GM12878 (cell line): ENCODE measurements at regions not wholly inside any gene's neighbourhood (a gene's known extent, or its start where the extent isn't known, plus 50 kb on each side); places are given as distances from the start of the nearest gene placed in this dataset.

Experiments
- ATAC-seq: fragments of 200-7000 bp; cut with Tn5 transposase; 3 replicates; pipeline ENCODE4 v1.9.1; 2020; ENCODE audit warnings: mild to moderate bottlenecking, moderate library complexity
- BruUV-seq: library from RNA; stranded (reverse); fragments of 400-500 nt; replicated peaks from 2 replicates; lab custom pipeline; 2021; lab: Mats Ljungman, UMichigan
- CTCF ChIA-PET: fragments of 300-600 bp; sonication (Branson Sonifier 250); formaldehyde crosslinking; extraction: SDS; loops from one replicate; lab custom pipeline; 2021; ENCODE audit warnings: inconsistent platforms; lab: Yijun Ruan, JAX
- POLR2A ChIA-PET: fragments of 350-600 bp; formaldehyde crosslinking; extraction: SDS; loops from one replicate; lab custom pipeline; 2021; ENCODE audit warnings: inconsistent platforms; lab: Charles Lee
- RAD21 ChIA-PET: fragments of 300-600 bp; sonication (Branson Sonifier 250); formaldehyde crosslinking; loops from one replicate; lab custom pipeline; 2023; ENCODE audit warnings: antibody characterized with exemption; ENCODE audit not compliant: unreplicated experiment; lab: Charles Lee
- SMC1A ChIA-PET: fragments of 300-600 bp; sonication (Branson Sonifier 250); formaldehyde crosslinking; loops from one replicate; lab custom pipeline; 2023; ENCODE audit not compliant: unreplicated experiment, uncharacterized antibody; lab: Charles Lee
- DNase-seq: peaks from one replicate; pipeline ENCODE4 v3.0.0-alpha.2; 2011; ENCODE audit warnings: low read depth, low spot score
- FAIRE-seq: peaks from 3 replicates; lab custom pipeline; 2011; peaks lifted over from hg19 to GRCh38; lab: Jason Lieb, UNC
- H2AFZ ChIP-seq: 2 replicates; pipeline ENCODE4 v1.6.0; 2011; ENCODE audit warnings: low read depth, low read length, control low read depth; ENCODE audit not compliant: control insufficient read depth
- H3K27ac ChIP-seq: 2 replicates; pipeline ENCODE4 v1.5.1; 2011; ENCODE audit warnings: control low read depth; ENCODE audit not compliant: control insufficient read depth, insufficient read depth
- H3K27me3 ChIP-seq, 2 experiments: replicated peaks in 1 of 2; 2 replicates each; pipeline versions ENCODE4 v1.6.0 to v1.6.1; 2011; ENCODE audit warnings: low read length in 1 of 2; ENCODE audit not compliant: control insufficient read depth in 2 of 2, insufficient read depth in 2 of 2
- H3K36me3 ChIP-seq, 2 experiments: 2 replicates each; pipeline ENCODE4 v1.5.1; 2011; ENCODE audit warnings: low read length in 1 of 2; ENCODE audit not compliant: control insufficient read depth in 2 of 2, insufficient read depth in 2 of 2
- H3K4me1 ChIP-seq: 2 replicates; pipeline ENCODE4 v1.6.1; 2011; ENCODE audit warnings: mild to moderate bottlenecking, low read length, moderate library complexity, mixed read lengths; ENCODE audit not compliant: control insufficient read depth, insufficient read depth
- H3K4me2 ChIP-seq: 2 replicates; pipeline ENCODE4 v1.6.0; 2011; ENCODE audit warnings: control low read depth; ENCODE audit not compliant: control insufficient read depth, insufficient read depth
- H3K4me3 ChIP-seq: fragments of 200-600 bp; sonication (generic); 2 replicates; pipeline ENCODE4 v1.5.1; 2016
- H3K79me2 ChIP-seq: 2 replicates; pipeline ENCODE4 v1.6.0; 2011; ENCODE audit warnings: low read length; ENCODE audit not compliant: control insufficient read depth, insufficient read depth
- H3K9ac ChIP-seq: 2 replicates; pipeline ENCODE4 v1.8.0; 2011; ENCODE audit warnings: low read length, control low read depth, mixed read lengths; ENCODE audit not compliant: control insufficient read depth, insufficient read depth
- H3K9me3 ChIP-seq: replicated peaks from 3 replicates; pipeline ENCODE4 v1.5.1; 2011; ENCODE audit warnings: mild to moderate bottlenecking, low read length; ENCODE audit not compliant: control insufficient read depth, insufficient read depth
- H4K20me1 ChIP-seq: 2 replicates; pipeline ENCODE4 v1.6.0; 2011; ENCODE audit not compliant: control insufficient read depth, insufficient read depth
- CREM ChIP-seq: IDR thresholded peaks from 2 replicates; pipeline ENCODE4 v1.6.1; 2014; ENCODE audit warnings: antibody characterized with exemption, low read depth
- EED ChIP-seq: sonication (generic); IDR thresholded peaks from 2 replicates; pipeline ENCODE4 v1.6.1; 2016; ENCODE audit warnings: antibody characterized with exemption, low read depth
- FOXM1 ChIP-seq: IDR thresholded peaks from 2 replicates; pipeline ENCODE4 v1.6.1; 2012; ENCODE audit warnings: low read depth, mild to moderate bottlenecking, inconsistent platforms, low read length, moderate library complexity
- MYC ChIP-seq: IDR thresholded peaks from 2 replicates; pipeline ENCODE4 v1.6.1; 2011; ENCODE audit warnings: mild to moderate bottlenecking, low read length, moderate library complexity, inconsistent platforms; ENCODE audit not compliant: insufficient read depth, insufficient replicate concordance, insufficient read length, severe bottlenecking
- NFXL1 ChIP-seq: fragments of 450-650 bp; IDR thresholded peaks from 2 replicates; pipeline ENCODE4 v1.6.1; 2017; ENCODE audit warnings: antibody characterized with exemption, mild to moderate bottlenecking, borderline replicate concordance
- NFYB ChIP-seq: IDR thresholded peaks from 2 replicates; pipeline ENCODE4 v1.6.1; 2011; ENCODE audit warnings: low read depth, mild to moderate bottlenecking, low read length, improper control_type of control experiment, moderate library complexity; ENCODE audit not compliant: insufficient read depth
- NR2C2 ChIP-seq: IDR thresholded peaks from 2 replicates; pipeline ENCODE4 v1.6.1; 2011; ENCODE audit warnings: borderline replicate concordance, low read depth; ENCODE audit not compliant: control insufficient read depth, insufficient read length
- RB1 ChIP-seq: fragments of 450-650 bp; formaldehyde crosslinking; IDR thresholded peaks from 2 replicates; pipeline ENCODE4 v1.6.1; 2017; ENCODE audit warnings: mild to moderate bottlenecking, borderline replicate concordance
- SUZ12 ChIP-seq: fragments of 200-600 bp; sonication (generic); IDR thresholded peaks from one replicate; pipeline ENCODE4 v1.6.1; 2018; ENCODE audit warnings: antibody characterized with exemption, mild to moderate bottlenecking; ENCODE audit not compliant: unreplicated experiment
- ZZZ3 ChIP-seq: IDR thresholded peaks from 2 replicates; pipeline ENCODE4 v1.6.1; 2011; ENCODE audit warnings: low read depth; ENCODE audit not compliant: control insufficient read depth, insufficient read length
- WGBS: methylation state at CpG from one replicate; pipeline ENCODE4 v1.1.6; 2016; ENCODE audit warnings: low lambda C conversion rate; ENCODE audit not compliant: insufficient replicate concordance, insufficient coverage; ENCODE audit errors: missing lambda C conversion rate; 5-methylcytosine and 5-hydroxymethylcytosine counted together
- in situ Hi-C: fragments of 300-500 bp; cut with MboI; formaldehyde crosslinking; loops from 9 replicates; pipeline ENCODE4 v1.14.3; 2018; ENCODE audit warnings: mixed read lengths
- intact Hi-C: fragments of 100-400 bp; cut with micrococcal nuclease; formaldehyde crosslinking; loops from one replicate; pipeline ENCODE4 v1.14.2; 2022; ENCODE audit not compliant: unreplicated experiment
- TF ChIP-seq, protein P1 (sequence below): IDR thresholded peaks from 2 replicates; pipeline ENCODE4 v1.6.1; 2011; ENCODE audit warnings: low read depth, mild to moderate bottlenecking, low read length, moderate library complexity, borderline replicate concordance; ENCODE audit errors: extremely low read depth
- TF ChIP-seq, protein P2 (sequence below): fragments of 450-650 bp; IDR thresholded peaks from 2 replicates; pipeline ENCODE4 v1.6.1; 2017; ENCODE audit warnings: mild to moderate bottlenecking, low read depth, inconsistent platforms; ENCODE audit not compliant: poor library complexity, severe bottlenecking
- TF ChIP-seq, protein P3 (sequence below), 3 experiments: IDR thresholded peaks in 2 of 3; conservative IDR thresholded peaks in 1 of 3; 2 replicates each; pipeline ENCODE4 v1.5.1; 2011; ENCODE audit warnings: low read depth in 3 of 3, low read length in 3 of 3, mild to moderate bottlenecking in 3 of 3, control low read depth in 2 of 3, moderate library complexity in 2 of 3, inconsistent platforms in 1 of 3, mixed read lengths in 1 of 3; ENCODE audit not compliant: control insufficient read depth in 2 of 3, insufficient read depth in 1 of 3; ENCODE audit errors: extremely low read depth in 1 of 3
- TF ChIP-seq, protein P4 (sequence below): IDR thresholded peaks from 2 replicates; pipeline ENCODE4 v1.6.1; 2012; ENCODE audit warnings: low read depth, low read length, improper control_type of control experiment
- TF ChIP-seq, protein P5 (sequence below): IDR thresholded peaks from 2 replicates; pipeline ENCODE4 v1.6.1; 2012; ENCODE audit warnings: low read depth, low read length, improper control_type of control experiment

DNA sequence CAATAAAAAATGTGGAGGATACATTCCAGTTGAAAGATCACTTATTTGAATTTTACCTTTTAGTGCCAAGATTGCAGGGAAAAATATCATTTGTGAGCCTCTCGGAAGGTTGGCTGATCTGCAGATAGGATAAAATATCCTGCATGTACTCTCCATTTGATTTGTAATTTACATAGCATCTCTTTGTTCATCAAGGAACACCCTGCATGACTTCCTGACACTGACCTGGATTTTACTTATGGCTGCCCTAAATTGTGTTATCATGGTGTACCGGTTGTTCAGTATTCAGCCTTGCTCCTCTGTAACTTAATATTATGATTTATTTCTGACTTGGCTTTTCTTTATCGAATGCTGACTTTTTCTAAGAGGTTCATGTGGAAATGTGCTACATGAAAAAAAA lies 226.4 kb downstream of the PIK3C3 start:
- no peaks in the 10 kb centered on the region for H3K9me3 ChIP-seq
- WGBS, result 60% methylated on average over 3 of the region's 3 CpGs
- ChIA-PET RAD21 (no interaction called here), POLR2A (no interaction called here), CTCF (no interaction called here), SMC1A (interaction anchor here (1.0 to 1.1 kb wide), 3 partner anchors 49 to 65 kb away, joined by 3 to 5 read pairs (median 3); no protein-coding TSS in a partner anchor)
- H3K4me1 ChIP-seq, result no peaks in the 10 kb centered on the region
- in situ Hi-C loops, result no loop called here
- H3K27me3 ChIP-seq, result no peaks in the 10 kb centered on the region; a peak in 1 of 4 replicates
- no peak overlapping the region for H3K4me3 ChIP-seq
- no peak overlapping the region for H3K4me2 ChIP-seq
- no peak overlapping the region for H3K9ac ChIP-seq
- intact Hi-C loops, result loop anchor here (10.0 kb wide), 1 partner anchor 157 kb away; no protein-coding TSS in a partner anchor
- no TSS peak for BruUV-seq
- no peaks in the 10 kb centered on the region for H3K79me2 ChIP-seq
- FAIRE-seq, result no peak
- TF ChIP-seq ZZZ3, result no peak
- TF ChIP-seq, protein P1, sequence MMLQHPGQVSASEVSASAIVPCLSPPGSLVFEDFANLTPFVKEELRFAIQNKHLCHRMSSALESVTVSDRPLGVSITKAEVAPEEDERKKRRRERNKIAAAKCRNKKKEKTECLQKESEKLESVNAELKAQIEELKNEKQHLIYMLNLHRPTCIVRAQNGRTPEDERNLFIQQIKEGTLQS, result no peak
- TF ChIP-seq NR2C2, result no peak
- no peak for TF ChIP-seq NFYB
- TF ChIP-seq RB1, result no peak
- TF ChIP-seq FOXM1, result no peak
- TF ChIP-seq EED, result no peak
- TF ChIP-seq SUZ12, result no peak
- TF ChIP-seq, protein P2, sequence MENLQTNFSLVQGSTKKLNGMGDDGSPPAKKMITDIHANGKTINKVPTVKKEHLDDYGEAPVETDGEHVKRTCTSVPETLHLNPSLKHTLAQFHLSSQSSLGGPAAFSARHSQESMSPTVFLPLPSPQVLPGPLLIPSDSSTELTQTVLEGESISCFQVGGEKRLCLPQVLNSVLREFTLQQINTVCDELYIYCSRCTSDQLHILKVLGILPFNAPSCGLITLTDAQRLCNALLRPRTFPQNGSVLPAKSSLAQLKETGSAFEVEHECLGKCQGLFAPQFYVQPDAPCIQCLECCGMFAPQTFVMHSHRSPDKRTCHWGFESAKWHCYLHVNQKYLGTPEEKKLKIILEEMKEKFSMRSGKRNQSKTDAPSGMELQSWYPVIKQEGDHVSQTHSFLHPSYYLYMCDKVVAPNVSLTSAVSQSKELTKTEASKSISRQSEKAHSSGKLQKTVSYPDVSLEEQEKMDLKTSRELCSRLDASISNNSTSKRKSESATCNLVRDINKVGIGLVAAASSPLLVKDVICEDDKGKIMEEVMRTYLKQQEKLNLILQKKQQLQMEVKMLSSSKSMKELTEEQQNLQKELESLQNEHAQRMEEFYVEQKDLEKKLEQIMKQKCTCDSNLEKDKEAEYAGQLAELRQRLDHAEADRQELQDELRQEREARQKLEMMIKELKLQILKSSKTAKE, result no peak
- TF ChIP-seq, protein P3, sequence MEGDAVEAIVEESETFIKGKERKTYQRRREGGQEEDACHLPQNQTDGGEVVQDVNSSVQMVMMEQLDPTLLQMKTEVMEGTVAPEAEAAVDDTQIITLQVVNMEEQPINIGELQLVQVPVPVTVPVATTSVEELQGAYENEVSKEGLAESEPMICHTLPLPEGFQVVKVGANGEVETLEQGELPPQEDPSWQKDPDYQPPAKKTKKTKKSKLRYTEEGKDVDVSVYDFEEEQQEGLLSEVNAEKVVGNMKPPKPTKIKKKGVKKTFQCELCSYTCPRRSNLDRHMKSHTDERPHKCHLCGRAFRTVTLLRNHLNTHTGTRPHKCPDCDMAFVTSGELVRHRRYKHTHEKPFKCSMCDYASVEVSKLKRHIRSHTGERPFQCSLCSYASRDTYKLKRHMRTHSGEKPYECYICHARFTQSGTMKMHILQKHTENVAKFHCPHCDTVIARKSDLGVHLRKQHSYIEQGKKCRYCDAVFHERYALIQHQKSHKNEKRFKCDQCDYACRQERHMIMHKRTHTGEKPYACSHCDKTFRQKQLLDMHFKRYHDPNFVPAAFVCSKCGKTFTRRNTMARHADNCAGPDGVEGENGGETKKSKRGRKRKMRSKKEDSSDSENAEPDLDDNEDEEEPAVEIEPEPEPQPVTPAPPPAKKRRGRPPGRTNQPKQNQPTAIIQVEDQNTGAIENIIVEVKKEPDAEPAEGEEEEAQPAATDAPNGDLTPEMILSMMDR (IDR thresholded peaks at IDR 0.05 in 2 of 3, conservative IDR thresholded peaks at IDR 0.05 in 1 of 3; ENCODE audit: control insufficient read depth in 2 of 3, extremely low read depth in 1 of 3, insufficient read depth in 1 of 3, low read depth in 3 of 3, low read length in 3 of 3), result no peak
- TF ChIP-seq CREM, result no peak
- TF ChIP-seq, protein P4, sequence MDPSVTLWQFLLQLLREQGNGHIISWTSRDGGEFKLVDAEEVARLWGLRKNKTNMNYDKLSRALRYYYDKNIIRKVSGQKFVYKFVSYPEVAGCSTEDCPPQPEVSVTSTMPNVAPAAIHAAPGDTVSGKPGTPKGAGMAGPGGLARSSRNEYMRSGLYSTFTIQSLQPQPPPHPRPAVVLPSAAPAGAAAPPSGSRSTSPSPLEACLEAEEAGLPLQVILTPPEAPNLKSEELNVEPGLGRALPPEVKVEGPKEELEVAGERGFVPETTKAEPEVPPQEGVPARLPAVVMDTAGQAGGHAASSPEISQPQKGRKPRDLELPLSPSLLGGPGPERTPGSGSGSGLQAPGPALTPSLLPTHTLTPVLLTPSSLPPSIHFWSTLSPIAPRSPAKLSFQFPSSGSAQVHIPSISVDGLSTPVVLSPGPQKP, result no peak
- TF ChIP-seq, protein P5, sequence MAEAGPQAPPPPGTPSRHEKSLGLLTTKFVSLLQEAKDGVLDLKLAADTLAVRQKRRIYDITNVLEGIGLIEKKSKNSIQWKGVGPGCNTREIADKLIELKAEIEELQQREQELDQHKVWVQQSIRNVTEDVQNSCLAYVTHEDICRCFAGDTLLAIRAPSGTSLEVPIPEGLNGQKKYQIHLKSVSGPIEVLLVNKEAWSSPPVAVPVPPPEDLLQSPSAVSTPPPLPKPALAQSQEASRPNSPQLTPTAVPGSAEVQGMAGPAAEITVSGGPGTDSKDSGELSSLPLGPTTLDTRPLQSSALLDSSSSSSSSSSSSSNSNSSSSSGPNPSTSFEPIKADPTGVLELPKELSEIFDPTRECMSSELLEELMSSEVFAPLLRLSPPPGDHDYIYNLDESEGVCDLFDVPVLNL, result no peak
- TF ChIP-seq MYC, result no peak
- TF ChIP-seq NFXL1, result no peak
- TF ChIP-seq, all 136 proteins: peak for 0
- no peak for ATAC-seq
- H3K27ac ChIP-seq, result no peak overlapping the region
- no peaks in the 10 kb centered on the region for H3K36me3 ChIP-seq
- no peak for DNase-seq
- H2AFZ ChIP-seq, result no peak overlapping the region
- H4K20me1 ChIP-seq, result no peaks in the 10 kb centered on the region
